ENCODE measurements at regions not wholly inside any gene's neighbourhood (a gene's known extent, or its start where the extent isn't known, plus 50 kb on each side); places are given as distances from the start of the nearest gene placed in this dataset.

DNA sequence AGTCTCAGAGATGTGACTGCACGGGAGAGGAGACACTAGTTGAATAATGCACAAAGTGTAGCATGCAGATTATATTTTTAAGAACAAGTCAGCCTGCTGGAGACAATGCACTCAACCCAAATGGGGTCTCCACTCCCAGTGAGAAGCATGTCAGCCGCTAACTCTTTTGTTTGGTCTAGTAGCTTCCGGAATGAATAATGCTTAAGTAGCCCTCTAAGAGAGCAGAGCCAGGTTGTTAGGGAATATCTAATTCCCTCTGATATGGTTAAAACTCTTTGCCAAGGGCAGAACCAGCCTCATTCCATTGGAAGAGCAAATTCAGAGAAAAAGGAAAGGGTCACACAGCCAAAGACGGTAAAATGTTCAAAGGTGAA lies 80.4 kb downstream of the DAD1 start:
- Histone ChIP-seq H3K27me3 (ENCODE audit: insufficient read depth, low read depth, severe bottlenecking) (no peaks in the 10 kb centered on the region), H3K4me3 (ENCODE audit: low read depth, low read length) (no peak overlapping the region), H3K27ac (no peak overlapping the region), H3K36me3 (no peaks in the 10 kb centered on the region), H3K9me3 (ENCODE audit: severe bottlenecking) (no peaks in the 10 kb centered on the region)
- TF ChIP-seq, protein P1, sequence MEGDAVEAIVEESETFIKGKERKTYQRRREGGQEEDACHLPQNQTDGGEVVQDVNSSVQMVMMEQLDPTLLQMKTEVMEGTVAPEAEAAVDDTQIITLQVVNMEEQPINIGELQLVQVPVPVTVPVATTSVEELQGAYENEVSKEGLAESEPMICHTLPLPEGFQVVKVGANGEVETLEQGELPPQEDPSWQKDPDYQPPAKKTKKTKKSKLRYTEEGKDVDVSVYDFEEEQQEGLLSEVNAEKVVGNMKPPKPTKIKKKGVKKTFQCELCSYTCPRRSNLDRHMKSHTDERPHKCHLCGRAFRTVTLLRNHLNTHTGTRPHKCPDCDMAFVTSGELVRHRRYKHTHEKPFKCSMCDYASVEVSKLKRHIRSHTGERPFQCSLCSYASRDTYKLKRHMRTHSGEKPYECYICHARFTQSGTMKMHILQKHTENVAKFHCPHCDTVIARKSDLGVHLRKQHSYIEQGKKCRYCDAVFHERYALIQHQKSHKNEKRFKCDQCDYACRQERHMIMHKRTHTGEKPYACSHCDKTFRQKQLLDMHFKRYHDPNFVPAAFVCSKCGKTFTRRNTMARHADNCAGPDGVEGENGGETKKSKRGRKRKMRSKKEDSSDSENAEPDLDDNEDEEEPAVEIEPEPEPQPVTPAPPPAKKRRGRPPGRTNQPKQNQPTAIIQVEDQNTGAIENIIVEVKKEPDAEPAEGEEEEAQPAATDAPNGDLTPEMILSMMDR (IDR thresholded peaks at IDR 0.05; ENCODE audit: low read depth, low read length) = no peak
- DNase-seq = no peak

GRCh38 chr14:22508150-22508457 lies 80.9 kb downstream of the DAD1 start:
- TF ChIP-seq, protein P1 (IDR thresholded peaks at IDR 0.05; ENCODE audit: low read depth, low read length) = no peak
- no peaks in the 10 kb centered on the region for H3K9me3 ChIP-seq (ENCODE audit: severe bottlenecking)
- no peak for DNase-seq
- H3K4me3 ChIP-seq (ENCODE audit: low read depth, low read length) = no peak overlapping the region
- H3K27ac ChIP-seq = no peak overlapping the region
- H3K36me3 ChIP-seq = no peaks in the 10 kb centered on the region
- H3K27me3 ChIP-seq (ENCODE audit: insufficient read depth, low read depth, severe bottlenecking) = no peaks in the 10 kb centered on the region

- Histone ChIP-seq H3K36me3 (no peaks in the 10 kb centered on the region), H3K27me3 (ENCODE audit: insufficient read depth, low read depth, severe bottlenecking) (no peaks in the 10 kb centered on the region), H3K27ac (no peak overlapping the region), H3K4me3 (ENCODE audit: low read depth, low read length) (no peak overlapping the region), H3K9me3 (ENCODE audit: severe bottlenecking) (no peaks in the 10 kb centered on the region)
- TF ChIP-seq, protein P1 (IDR thresholded peaks at IDR 0.05; ENCODE audit: low read depth, low read length) = no peak
- DNase-seq = no peak
Measured at GRCh38 chr14:22506778-22507351, 82.2 kb downstream of the DAD1 start.

DNA sequence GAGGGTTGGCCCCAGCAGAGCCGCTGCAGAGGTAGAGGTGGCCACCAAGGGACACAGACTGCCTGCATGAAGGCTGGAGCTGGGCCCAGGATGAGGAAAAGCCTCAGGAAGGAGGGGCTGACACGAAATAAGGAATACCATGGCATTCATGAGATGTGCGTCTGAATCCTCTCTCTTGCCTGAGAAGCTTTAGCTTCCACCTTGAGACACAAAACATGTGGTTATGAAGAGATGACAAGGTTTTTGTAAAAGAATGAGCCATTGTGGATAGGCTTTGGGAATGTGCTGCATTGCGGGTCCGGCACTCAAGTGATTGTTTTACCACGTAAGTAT lies 82.7 kb downstream of the DAD1 start:
- DNase-seq = no peak
- Histone ChIP-seq H3K27me3 (ENCODE audit: insufficient read depth, low read depth, severe bottlenecking) (no peaks in the 10 kb centered on the region), H3K27ac (no peak overlapping the region), H3K9me3 (ENCODE audit: severe bottlenecking) (no peaks in the 10 kb centered on the region), H3K4me3 (ENCODE audit: low read depth, low read length) (no peak overlapping the region), H3K36me3 (no peaks in the 10 kb centered on the region)
- TF ChIP-seq, protein P1 (IDR thresholded peaks at IDR 0.05; ENCODE audit: low read depth, low read length) = no peak

DNA sequence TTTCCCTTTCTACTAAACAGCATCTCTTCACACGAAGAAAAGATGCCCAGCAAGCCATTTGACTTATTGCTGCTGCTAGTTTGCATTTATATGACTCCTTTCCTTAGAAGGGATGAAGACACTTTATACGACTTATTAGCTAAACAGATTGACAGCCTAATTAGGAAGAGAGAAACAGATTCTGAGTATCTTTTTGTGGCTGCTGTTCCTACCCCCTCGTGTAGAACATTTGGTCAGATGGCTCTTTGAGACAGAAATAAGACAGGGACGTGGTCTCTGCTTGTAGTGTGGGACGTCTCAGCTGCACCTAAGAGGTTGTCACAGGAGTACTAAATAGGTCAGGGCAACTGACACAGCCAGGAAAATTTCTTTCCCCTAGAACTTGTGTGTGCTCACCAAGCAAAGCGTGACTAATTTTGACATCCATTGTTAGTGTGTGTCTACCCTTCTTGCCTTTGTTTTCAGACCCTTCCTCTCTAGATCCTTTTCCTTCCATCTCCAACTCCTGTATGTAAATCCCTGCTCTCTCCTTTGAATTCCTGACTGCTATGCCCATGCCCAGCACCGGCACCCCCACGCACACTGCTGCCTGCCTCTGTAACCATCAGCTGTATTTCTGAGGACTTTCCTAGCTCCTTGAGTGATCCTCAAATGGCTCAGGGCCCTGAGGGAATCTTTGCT lies 83.2 kb downstream of the DAD1 start:
- Histone ChIP-seq H3K27ac (no peak overlapping the region), H3K36me3 (no peaks in the 10 kb centered on the region), H3K4me3 (ENCODE audit: low read depth, low read length) (no peak overlapping the region), H3K9me3 (ENCODE audit: severe bottlenecking) (no peaks in the 10 kb centered on the region), H3K27me3 (ENCODE audit: insufficient read depth, low read depth, severe bottlenecking) (no peaks in the 10 kb centered on the region)
- TF ChIP-seq, protein P1 (IDR thresholded peaks at IDR 0.05; ENCODE audit: low read depth, low read length) = no peak
- DNase-seq = no peak

- TF ChIP-seq, protein P1 (IDR thresholded peaks at IDR 0.05; ENCODE audit: low read depth, low read length) = no peak
- Histone ChIP-seq H3K4me3 (ENCODE audit: low read depth, low read length) (no peak overlapping the region), H3K9me3 (ENCODE audit: severe bottlenecking) (no peaks in the 10 kb centered on the region), H3K36me3 (no peaks in the 10 kb centered on the region), H3K27ac (no peak overlapping the region), H3K27me3 (ENCODE audit: insufficient read depth, low read depth, severe bottlenecking) (no peaks in the 10 kb centered on the region)
- DNase-seq = no peak
Measured at GRCh38 chr14:22505309-22505696, 83.7 kb downstream of the DAD1 start.
